ENCODE measurements at regions not wholly inside any gene's neighbourhood (a gene's known extent, or its start where the extent isn't known, plus 50 kb on each side); places are given as distances from the start of the nearest gene placed in this dataset.

- H3K4me3 ChIP-seq (replicated peaks; ENCODE audit: low read depth, low read length) = no peak overlapping the region
- DNase-seq (ENCODE audit: extremely low read depth, low read depth) = no peak
- no peak for TF ChIP-seq CTCF (IDR thresholded peaks at IDR 0.05; ENCODE audit: low read depth, low read length, missing control alignments)
Measured at GRCh38 chr16:66273053-66273452, 93.4 kb upstream of the CDH5 start.

- DNase-seq (ENCODE audit: extremely low read depth, low read depth) = no peak
- no peak for TF ChIP-seq CTCF (IDR thresholded peaks at IDR 0.05; ENCODE audit: low read depth, low read length, missing control alignments)
- H3K4me3 ChIP-seq (replicated peaks; ENCODE audit: low read depth, low read length) = no peak overlapping the region
Measured at GRCh38 chr16:66272461-66272860, 94.0 kb upstream of the CDH5 start.

GRCh38 chr16:66271074-66272060 is 95.1 kb upstream of the CDH5 start:
- DNase-seq (ENCODE audit: extremely low read depth, low read depth) = no peak
- H3K4me3 ChIP-seq (replicated peaks; ENCODE audit: low read depth, low read length) = no peak overlapping the region
- TF ChIP-seq CTCF (IDR thresholded peaks at IDR 0.05; ENCODE audit: low read depth, low read length, missing control alignments) = no peak

GRCh38 chr16:66270333-66270927 is 96.1 kb upstream of the CDH5 start:
- TF ChIP-seq CTCF (IDR thresholded peaks at IDR 0.05; ENCODE audit: low read depth, low read length, missing control alignments) = peak; percentile 72
- H3K4me3 ChIP-seq (replicated peaks; ENCODE audit: low read depth, low read length) = no peak overlapping the region
- no peak for DNase-seq (ENCODE audit: extremely low read depth, low read depth)

- no peak for TF ChIP-seq CTCF (IDR thresholded peaks at IDR 0.05; ENCODE audit: low read depth, low read length, missing control alignments)
- H3K4me3 ChIP-seq (replicated peaks; ENCODE audit: low read depth, low read length) = no peak overlapping the region
- DNase-seq (ENCODE audit: extremely low read depth, low read depth) = no peak
Measured at GRCh38 chr16:66269617-66270332, 96.7 kb upstream of the CDH5 start.

GRCh38 chr16:66267292-66268014 is 99.0 kb upstream of the CDH5 start:
- no peak for DNase-seq (ENCODE audit: extremely low read depth, low read depth)
- H3K4me3 ChIP-seq (replicated peaks; ENCODE audit: low read depth, low read length) = no peak overlapping the region
- no peak for TF ChIP-seq CTCF (IDR thresholded peaks at IDR 0.05; ENCODE audit: low read depth, low read length, missing control alignments)
